D721Med (cell line): ENCODE measurements at regions not wholly inside any gene's neighbourhood (a gene's known extent, or its start where the extent isn't known, plus 50 kb on each side); places are given as distances from the start of the nearest gene placed in this dataset.

Experiments used
- DNase-seq: peaks from one replicate; pipeline ENCODE4 v3.0.0; 2011; ENCODE audit warnings: low spot score; ENCODE audit not compliant: insufficient read length
- FAIRE-seq: peaks from 2 replicates; lab custom pipeline; 2011; peaks lifted over from hg19 to GRCh38; lab: Jason Lieb, UNC
- CTCF ChIP-seq: IDR thresholded peaks from 2 replicates; pipeline ENCODE4 v1.5.1; 2012; ENCODE audit warnings: mild to moderate bottlenecking, control low read depth; ENCODE audit not compliant: insufficient read depth; ENCODE audit errors: missing control alignments

- no peak for TF ChIP-seq CTCF
- FAIRE-seq (no peak), DNase-seq (no peak)
These were observed 201.5 kb upstream of the GPR26 start for GRCh38 chr10:123464430-123465323.

GRCh38 chr10:123470336-123470921 is 195.7 kb upstream of the GPR26 start:
- TF ChIP-seq CTCF, result no peak
- FAIRE-seq, result no peak
- no peak for DNase-seq

GRCh38 chr10:123471811-123472210 is 194.3 kb upstream of the GPR26 start:
- no peak for FAIRE-seq

GRCh38 chr10:123472606-123473005 is 193.5 kb upstream of the GPR26 start:
- no peak for TF ChIP-seq CTCF
- no peak for DNase-seq
- FAIRE-seq, result no peak

More at GRCh38 chr10:123471811-123472210, 194.3 kb upstream of the GPR26 start:
- no peak for DNase-seq
- no peak for TF ChIP-seq CTCF

- FAIRE-seq (no peak), DNase-seq (no peak)
- no peak for TF ChIP-seq CTCF
These were observed 191.5 kb upstream of the GPR26 start for GRCh38 chr10:123474700-123475099.

GRCh38 chr10:123475466-123475865 is 190.7 kb upstream of the GPR26 start:
- no peak for DNase-seq
- no peak for FAIRE-seq
- no peak for TF ChIP-seq CTCF

- no peak for TF ChIP-seq CTCF
- FAIRE-seq (no peak), DNase-seq (no peak)
These were observed 188.0 kb upstream of the GPR26 start for GRCh38 chr10:123478116-123478515.
